RWPE2 (cell line): ENCODE measurements at regions not wholly inside any gene's neighbourhood (a gene's known extent, or its start where the extent isn't known, plus 50 kb on each side); places are given as distances from the start of the nearest gene placed in this dataset.

ENCODE experiments used
- ATAC-seq: fragments of 200-7000 bp; cut with Tn5 transposase; 3 replicates; pipeline ENCODE4 v1.9.1; 2021; ENCODE audit warnings: low read depth
- DNase-seq: peaks from one replicate; pipeline ENCODE4 v3.0.0-alpha.2; 2020; ENCODE audit warnings: low spot score
- H3K27ac ChIP-seq: fragments of 450-650 bp; 2 replicates; pipeline ENCODE4 v1.5.1; 2017; ENCODE audit warnings: mild to moderate bottlenecking; ENCODE audit not compliant: poor library complexity, severe bottlenecking
- H3K27me3 ChIP-seq: fragments of 250-450 bp; sonication (Bioruptor Pico); 2 replicates; pipeline ENCODE4 v1.5.1; 2021; ENCODE audit warnings: mild to moderate bottlenecking, moderate library complexity; ENCODE audit not compliant: insufficient read depth, poor library complexity, severe bottlenecking
- H3K36me3 ChIP-seq: fragments of 250-450 bp; sonication (Bioruptor Pico); 2 replicates; pipeline ENCODE4 v1.5.1; 2020; ENCODE audit warnings: low read depth, mild to moderate bottlenecking, moderate library complexity
- H3K4me1 ChIP-seq: fragments of 250-450 bp; sonication (Bioruptor Pico); 2 replicates; pipeline ENCODE4 v1.5.1; 2021; ENCODE audit warnings: mild to moderate bottlenecking, moderate library complexity; ENCODE audit not compliant: insufficient read depth, poor library complexity, severe bottlenecking
- H3K4me3 ChIP-seq: fragments of 250-450 bp; sonication (Bioruptor Pico); 2 replicates; pipeline ENCODE4 v1.5.1; 2021; ENCODE audit warnings: mild to moderate bottlenecking, moderate library complexity; ENCODE audit not compliant: severe bottlenecking
- H3K9me3 ChIP-seq: fragments of 250-450 bp; sonication (Bioruptor Pico); 2 replicates; pipeline ENCODE4 v1.5.1; 2021; ENCODE audit warnings: mild to moderate bottlenecking, moderate library complexity; ENCODE audit not compliant: severe bottlenecking
- CTCF ChIP-seq: fragments of 450-650 bp; IDR thresholded peaks from one replicate; pipeline ENCODE4 v1.5.1; 2017; ENCODE audit warnings: mild to moderate bottlenecking, moderate library complexity; ENCODE audit not compliant: poor library complexity, severe bottlenecking

GRCh38 chr7:25982684-25983083 is 169.3 kb upstream of the NFE2L3 start:
- no peak for TF ChIP-seq CTCF
- ATAC-seq, result no peak
- H3K4me3 ChIP-seq, result no peak overlapping the region
- H3K36me3 ChIP-seq, result no peaks in the 10 kb centered on the region
- no peaks in the 10 kb centered on the region for H3K9me3 ChIP-seq
- no peak for DNase-seq
- no peaks in the 10 kb centered on the region for H3K4me1 ChIP-seq
- H3K27ac ChIP-seq, result no peak overlapping the region
- no peaks in the 10 kb centered on the region for H3K27me3 ChIP-seq

- Histone ChIP-seq H3K36me3 (no peaks in the 10 kb centered on the region), H3K9me3 (no peaks in the 10 kb centered on the region), H3K4me3 (no peak overlapping the region), H3K27ac (no peak overlapping the region), H3K27me3 (no peaks in the 10 kb centered on the region), H3K4me1 (no peaks in the 10 kb centered on the region)
- no peak for TF ChIP-seq CTCF
- no peak for DNase-seq
- ATAC-seq, result no peak
Measured at GRCh38 chr7:25985196-25985595, 166.8 kb upstream of the NFE2L3 start.

GRCh38 chr7:25988640-25989039 is 163.4 kb upstream of the NFE2L3 start:
- Histone ChIP-seq H3K4me1 (no peaks in the 10 kb centered on the region), H3K36me3 (no peaks in the 10 kb centered on the region), H3K27me3 (no peaks in the 10 kb centered on the region), H3K4me3 (no peak overlapping the region), H3K9me3 (no peaks in the 10 kb centered on the region), H3K27ac (no peak overlapping the region)
- no peak for DNase-seq
- no peak for ATAC-seq
- TF ChIP-seq CTCF, result no peak

GRCh38 chr7:25989140-25989705 is 162.8 kb upstream of the NFE2L3 start:
- Histone ChIP-seq H3K4me1 (no peaks in the 10 kb centered on the region), H3K36me3 (no peaks in the 10 kb centered on the region), H3K9me3 (no peaks in the 10 kb centered on the region), H3K27me3 (no peaks in the 10 kb centered on the region), H3K27ac (no peak overlapping the region), H3K4me3 (no peak overlapping the region)
- TF ChIP-seq CTCF, result no peak
- DNase-seq, result no peak
- no peak for ATAC-seq

GRCh38 chr7:25994433-25994994 is 157.5 kb upstream of the NFE2L3 start:
- Histone ChIP-seq H3K36me3 (no peaks in the 10 kb centered on the region), H3K27me3 (no peaks in the 10 kb centered on the region), H3K4me1 (no peaks in the 10 kb centered on the region), H3K4me3 (no peak overlapping the region), H3K9me3 (no peaks in the 10 kb centered on the region), H3K27ac (no peak overlapping the region)
- ATAC-seq (no peak), DNase-seq (no peak)
- TF ChIP-seq CTCF, result no peak
